ENCODE measurements at regions not wholly inside any gene's neighbourhood (a gene's known extent, or its start where the extent isn't known, plus 50 kb on each side); places are given as distances from the start of the nearest gene placed in this dataset.

DNA sequence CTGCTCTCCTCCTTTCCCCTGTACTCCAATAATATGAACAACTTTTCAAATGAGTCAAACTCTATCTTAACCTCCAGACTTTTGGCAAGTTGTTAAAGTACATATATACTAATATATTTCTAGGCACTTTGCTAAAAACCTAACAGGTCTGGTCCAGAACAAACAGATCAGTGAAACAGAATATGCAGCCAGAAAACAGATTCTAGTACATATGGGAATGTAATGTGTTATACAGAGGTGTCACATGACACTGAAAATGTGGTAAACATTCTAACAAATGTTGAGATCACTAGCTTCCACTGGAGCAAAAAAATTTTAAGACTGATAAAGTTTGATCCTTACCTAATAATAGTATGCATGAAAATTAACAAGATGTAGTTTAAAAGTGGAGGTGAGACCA is 136.9 kb downstream of the OR2K2 start:
- DNase-seq, result no peak

DNA sequence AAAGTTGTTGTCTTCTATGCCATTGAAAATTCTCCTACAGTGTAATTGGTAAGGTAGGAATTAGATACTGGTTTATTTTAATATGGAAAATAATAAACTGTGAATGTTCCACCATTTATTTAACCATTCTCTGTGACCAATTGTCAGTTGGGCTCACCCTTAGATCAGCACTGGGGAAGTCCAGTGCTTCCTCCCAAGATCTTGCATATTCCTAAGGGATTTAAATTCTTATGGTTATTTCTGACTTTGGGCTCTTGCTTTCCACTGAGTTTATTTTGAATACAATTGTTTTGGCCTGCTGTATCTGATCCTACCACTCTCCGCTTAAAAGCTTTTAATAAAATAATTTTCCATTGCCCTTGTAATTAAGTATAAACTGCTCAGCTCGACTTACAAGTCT is 137.4 kb downstream of the OR2K2 start:
- no peak for DNase-seq

DNA sequence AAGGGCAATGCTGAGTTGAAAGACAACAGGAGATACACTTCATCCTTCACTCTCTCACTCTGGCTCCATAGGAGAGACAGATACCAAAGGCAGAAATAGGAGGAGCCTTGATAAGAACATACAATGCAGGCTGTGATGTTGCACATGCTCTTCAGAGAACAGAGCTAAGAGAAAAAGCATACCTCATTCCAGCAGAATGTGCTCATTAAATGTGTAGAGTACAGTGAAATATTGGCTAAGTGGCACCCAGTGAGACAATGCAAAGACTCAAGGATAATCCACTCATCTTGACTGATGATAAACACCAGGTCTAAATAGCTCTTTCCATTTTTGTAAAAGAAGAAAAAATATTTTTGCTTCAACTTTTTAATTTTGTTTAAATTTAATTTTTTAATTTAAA is 139.7 kb downstream of the OR2K2 start:
- no peak for DNase-seq

DNA sequence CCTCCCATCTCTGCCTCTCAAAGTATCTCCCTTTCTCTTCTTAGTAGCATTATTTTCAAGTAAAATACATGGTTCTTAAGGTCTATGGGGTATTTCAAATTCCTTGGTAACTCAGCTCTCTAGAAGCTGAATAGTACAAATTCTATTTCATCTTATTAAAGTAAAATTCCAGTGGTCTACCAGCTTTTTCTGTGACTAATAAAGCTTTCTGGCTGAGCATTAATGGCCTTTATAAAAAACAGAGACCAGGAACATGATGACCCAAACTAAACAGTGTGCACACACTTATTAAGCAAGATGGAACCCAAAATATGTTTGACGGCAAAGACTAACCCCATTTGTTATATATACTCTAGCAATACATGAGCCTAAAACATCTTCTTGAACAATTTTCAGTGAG is 142.6 kb downstream of the OR2K2 start:
- DNase-seq, result no peak

DNA sequence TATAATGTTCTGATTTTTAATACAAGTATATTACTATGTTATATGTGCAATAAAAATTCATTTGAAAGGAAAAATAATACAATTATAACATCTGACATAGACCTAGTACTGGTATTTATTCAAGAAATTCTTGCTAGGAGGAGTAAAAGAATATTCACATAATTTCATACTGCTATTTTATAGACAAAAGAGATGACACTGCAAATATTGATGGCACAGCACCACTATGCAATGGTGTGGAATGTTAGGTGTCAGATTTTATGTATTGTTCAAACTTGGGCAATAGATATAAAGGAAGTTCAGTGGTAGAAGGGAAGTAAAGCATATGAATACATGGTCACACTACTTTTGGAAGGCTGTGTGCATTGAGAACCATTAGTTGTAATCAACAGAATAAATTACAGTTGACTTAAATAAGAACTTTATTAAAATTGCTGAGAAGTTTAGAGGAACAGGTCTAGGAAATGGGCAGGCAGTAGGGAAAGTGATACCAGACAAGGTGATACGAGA is 143.9 kb downstream of the OR2K2 start:
- no peak for DNase-seq

DNA sequence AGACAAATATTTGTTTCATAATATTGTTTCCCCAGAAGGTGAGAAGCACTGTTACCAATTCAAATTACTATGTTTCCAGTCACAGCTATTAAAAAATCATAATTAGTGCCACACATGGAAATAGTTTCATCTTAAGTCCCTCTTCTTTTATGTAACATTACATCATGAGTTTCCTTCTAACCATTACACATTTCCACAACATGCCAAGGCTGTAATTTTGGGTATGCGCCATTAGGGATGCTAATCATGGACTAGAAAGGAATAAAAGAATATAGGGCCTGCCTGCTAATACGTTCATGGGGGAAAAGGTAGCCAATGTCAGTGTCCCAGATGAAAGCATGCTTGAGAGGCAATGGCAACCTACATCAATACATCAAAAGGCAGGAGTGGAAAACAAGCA is 142.5 kb upstream of the LPAR1 start:
- DNase-seq, result no peak

DNA sequence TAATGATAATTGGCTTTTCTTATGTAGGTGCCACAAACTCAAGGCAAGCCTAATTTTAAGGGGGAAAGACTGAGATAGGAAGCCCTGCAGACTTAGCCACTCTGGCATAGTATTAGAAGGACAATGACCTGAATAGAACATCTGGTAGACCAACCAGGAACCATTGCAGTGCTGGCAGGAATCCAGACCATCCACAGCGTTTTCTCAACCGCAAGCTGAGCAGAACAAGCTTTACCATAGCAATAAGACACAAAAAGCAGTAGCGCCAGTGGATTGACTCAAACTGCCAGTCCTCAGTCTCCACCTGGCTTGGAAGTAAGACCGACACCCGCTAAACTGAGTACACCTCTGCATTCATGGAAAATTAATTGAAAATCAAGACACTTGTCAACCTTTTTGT is 141.3 kb upstream of the LPAR1 start:
- no peak for DNase-seq

DNA sequence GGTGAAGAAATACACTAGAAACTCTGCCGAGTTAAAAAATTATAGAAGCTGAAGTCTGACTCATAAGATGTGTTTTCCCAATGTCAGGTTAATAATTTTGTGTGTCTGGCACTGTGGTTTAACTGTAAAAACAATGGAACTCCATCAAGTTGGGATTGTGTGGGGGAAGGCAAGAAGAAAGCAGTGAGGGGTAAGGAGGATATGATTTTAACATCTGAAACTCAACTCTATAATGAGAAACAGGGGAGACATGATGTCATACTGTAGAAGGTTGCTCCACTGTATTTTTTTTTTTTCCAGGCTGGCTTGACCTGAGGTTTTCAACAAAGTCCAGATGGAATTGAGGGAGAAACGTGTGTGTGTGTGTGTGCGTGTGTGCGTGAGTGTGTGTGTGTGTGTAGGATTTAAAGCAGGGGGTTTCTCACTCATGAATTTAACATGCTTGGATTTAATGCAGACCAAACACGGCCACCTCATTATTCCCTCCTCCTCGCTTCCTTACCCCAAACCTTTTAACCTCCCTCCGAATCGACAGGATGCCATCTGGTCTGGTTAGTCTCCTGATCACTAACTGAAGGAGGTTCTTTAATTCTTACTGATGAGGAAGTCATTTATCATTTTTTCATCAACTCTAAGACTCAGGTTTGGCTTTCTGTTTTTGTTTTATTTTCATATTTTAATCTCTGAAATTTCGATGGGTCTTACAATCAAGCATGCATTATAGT is 140.2 kb upstream of the LPAR1 start:
- peak; percentile 99 for DNase-seq

DNA sequence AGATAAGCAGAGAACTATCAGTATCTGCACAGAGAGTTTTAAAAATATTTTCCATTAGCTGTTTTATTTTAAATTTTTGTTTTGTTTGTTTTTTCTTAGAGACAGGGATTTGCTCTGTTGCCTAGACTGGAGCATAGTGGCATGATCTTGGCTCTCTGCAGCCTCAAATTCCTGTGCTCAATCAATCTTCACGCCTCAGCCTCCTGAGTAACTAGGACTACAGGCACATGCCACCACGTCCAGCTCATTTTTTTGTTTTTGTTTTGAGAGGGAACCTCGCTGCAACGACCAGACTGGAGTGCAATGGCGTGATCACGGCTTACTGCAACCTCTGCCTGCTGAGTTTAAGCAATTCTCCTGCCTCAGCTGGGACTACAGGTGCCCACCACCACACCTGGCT is 138.2 kb upstream of the LPAR1 start:
- peak; percentile 29 for DNase-seq

DNA sequence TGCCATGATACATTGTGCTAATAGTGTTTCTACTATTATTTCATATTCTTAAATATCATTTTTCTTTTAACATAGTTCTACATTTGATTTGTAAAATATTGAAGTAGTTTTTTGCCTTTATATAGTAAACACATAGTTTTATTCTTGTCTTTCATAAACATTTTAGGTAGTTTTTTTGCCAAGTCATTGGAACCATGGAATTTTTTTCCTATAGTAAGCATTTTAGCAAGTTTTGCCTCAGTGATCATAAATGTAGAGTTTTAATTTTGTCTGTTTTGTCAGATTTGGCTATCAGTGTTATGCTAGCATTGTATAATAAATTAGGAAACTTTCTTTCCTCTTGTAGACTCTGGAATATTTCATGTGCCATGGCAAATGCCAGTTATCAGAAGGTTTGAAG is 137.1 kb upstream of the LPAR1 start:
- no peak for DNase-seq

DNA sequence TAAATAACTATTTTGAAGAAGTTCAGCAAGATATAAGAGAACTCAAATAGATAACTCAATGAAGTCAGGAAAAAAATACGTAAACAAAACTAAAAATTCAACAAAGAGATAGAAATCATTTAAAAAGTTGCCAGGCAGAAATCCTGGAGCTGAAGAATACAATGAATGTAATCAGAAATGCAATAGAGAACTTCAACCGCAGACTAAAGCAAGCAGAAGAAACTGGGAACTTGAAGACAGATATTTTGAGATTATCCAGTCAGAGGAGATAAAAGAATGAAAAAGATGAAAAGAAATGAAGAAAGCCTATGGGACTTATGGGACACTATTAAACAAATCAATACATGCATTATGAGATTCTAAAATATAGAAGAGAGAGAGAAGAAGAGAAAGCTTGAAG is 129.1 kb upstream of the LPAR1 start:
- no peak for DNase-seq

DNA sequence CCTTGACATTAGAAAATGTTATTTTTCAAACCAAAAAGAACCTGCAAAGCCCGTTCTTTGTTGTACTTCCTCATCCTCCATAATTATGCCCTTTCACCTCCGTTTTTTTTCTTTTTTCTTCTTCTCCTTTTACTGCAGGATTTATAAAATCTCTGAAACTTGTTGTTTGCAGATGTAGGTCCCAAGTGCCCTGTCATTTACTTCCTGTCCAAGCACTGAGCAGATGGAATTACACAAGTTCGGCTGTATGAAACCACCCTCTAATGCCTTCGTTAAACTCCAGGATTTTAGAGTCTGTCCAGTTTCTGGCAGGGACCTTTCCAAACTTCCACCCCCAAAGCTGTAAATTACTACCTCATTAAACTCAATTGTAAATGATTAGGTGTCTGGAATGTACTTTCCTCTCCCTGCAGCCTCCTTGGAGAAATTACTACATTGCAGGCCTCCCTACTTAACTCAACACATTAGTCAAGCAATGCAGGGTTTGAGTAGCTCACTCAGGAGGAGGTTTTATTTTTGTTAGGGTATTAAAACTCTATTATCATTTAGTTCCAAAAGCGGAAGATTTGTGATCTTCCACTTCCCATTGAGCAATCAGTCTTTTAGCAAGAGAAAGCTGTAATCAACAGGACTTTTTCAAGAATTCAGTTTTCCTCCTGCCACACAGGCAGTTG is 125.6 kb upstream of the LPAR1 start:
- peak; percentile 28 for DNase-seq

DNA sequence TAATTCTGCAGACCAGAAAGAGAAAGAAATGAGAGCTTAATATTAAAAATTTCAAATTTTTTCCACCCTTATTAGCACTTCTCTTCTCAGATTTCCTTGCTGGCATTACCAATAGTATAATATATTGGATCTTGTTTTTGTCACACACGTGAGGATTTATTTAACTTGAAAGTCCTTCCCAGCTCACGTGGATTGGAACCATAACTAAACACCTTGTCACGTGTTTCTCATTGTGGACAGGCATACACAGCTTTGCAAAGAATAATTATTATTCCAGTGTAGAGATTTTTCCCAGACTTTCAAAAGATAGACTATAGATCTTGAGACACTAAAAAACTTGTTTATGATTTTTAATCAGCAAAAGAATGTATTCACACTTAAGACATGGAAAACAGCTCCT is 123.8 kb upstream of the LPAR1 start:
- no peak for DNase-seq

DNA sequence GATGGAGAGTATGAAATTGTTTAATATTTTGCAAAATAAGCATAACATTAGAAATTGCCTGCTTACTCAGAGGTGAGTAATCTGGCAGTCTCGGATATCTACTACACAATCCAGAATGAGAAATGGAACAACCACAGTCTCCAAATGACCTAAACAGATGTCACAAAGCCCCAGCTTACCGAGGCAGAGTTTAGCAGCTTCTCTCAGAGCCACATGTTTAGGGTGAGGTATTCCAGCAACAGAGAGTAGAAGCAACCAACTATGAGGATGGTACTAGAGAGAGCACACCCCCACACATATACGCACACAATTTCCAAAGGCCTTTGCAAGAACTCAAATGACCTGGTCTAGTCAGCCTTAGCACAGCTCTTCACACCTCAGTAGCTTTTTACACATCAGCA is 122.7 kb upstream of the LPAR1 start:
- peak; percentile 89 for DNase-seq

DNA sequence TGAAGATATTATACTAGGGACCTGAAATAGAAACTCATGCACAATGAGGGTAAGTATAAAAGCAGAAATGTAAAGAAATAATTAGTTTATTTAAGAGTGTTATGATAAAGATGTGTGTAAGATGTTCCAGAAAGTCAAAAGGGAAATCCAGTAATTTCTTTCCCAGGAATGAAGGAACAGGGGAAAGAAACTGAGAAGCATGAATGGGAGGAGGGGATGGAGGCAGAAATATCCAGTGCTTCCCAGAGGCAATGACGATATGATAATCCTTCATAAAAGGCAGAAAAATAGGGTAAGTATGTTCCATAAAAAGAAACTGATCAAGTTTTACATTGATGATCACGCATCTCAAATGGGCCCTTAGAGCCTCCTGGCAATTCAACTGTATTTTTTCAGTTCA is 120.7 kb upstream of the LPAR1 start:
- no peak for DNase-seq

DNA sequence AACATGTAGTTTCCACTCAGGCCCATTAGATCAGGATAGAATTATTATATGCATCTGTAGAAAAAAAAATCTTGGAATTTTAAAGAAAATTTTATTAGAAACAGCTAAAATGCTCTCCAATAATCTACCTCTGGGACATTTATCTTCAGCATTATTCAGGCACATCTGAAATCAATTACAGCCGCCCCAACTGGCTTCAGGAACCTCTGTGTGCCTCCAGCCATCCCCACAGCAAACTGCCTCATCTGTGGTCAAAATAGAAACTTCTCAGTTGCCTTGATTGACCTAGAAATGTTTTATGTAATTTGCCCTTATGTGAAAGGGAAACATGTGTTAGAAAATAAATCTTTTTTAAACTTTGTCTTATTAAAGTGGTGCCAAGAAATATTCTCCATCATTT is 120.1 kb upstream of the LPAR1 start:
- DNase-seq, result no peak

DNA sequence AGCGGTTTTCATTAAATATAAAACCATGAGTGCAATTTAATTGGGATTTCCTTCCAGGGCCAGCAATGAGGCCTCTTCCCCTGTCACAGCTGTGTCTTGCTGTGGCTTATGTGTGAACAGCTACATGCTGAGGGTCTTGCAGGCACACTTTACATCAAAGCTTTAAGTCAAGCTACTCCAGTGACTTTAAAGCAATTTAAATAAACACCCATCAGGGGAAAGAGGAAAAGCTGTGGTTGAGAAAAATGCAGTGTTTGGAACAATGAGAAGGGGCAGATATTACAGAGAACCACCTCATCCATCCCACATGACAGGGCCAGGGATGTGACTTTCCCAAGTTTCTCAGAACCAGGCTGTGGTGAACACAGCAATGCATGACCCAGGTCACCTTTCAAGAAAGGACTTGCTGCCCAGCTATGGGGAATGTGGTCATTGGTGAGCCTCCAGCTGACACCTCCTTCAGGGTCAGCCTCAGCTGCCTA is 115.9 kb upstream of the LPAR1 start:
- no peak for DNase-seq

DNA sequence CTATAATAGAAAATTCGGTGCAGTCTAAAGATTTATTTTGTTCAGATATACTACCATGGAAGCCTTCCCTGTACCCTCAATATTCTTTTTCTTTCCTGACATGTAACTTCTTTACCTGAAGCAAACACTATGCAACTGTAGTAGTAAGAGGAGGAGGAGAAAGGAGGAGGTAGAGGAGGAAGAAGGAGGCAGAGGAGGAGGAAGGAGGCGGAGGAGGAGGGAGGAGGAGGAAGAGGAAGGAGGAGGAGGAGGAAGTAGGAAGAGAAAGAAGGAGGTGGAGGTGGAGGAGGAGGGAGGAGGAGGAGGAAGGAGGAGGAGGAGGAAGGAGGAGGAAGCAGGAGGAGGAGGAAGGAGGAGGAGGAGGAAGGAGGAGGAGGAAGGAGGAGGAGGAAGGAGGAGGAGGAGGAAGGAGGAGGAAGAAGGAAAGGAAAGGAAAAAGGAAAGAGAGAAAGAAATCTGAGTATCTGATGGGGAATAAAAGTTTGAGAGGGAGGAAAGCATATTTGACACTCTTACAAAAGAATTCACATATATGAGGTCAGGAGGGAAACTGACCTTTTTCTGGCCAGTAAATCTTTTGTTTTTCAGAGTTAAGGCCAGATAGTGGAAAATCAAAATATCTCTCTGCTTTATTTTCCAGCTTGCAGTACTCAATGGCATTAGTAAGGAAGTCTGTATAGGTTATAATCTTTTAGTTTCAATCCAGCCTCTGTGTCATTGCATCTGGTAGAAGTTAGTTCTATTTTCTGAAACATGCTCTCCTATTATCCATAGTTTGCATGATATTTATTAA is 114.5 kb upstream of the LPAR1 start:
- DNase-seq, result no peak

DNA sequence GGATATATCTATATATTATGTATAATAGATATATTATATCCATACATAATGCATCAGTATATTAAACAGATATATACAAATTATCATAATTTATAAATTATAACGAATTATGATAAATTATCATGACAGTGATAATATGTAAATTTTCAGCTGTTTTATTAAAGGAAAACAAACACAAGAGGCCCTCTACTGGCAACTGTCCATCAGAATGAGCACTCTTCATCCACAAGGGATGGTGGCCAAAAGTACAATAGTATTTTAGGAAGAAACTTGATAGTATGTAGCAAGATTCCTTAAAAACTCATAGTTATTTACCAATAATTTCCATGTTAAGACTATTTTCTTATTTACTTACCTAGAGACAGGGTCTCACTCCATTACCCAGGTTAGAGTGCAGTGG is 113.3 kb upstream of the LPAR1 start:
- no peak for DNase-seq

DNA sequence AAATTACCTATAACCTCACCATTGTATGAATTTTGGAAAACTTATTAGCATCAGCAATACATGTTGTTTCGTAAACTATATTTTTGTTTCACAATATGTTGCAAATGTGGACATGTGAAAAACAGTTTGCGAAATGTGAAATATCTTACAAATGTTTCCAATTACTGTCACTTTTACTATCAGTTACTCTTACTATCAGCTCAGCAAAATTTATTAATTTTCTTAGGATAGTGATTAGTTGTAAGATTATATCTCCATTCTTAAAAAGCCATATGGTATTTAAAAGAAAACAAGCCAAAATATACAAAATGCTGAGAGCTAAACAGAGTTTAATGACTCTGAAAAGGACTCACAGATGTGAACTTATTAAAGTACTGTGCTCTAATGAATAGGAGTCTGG is 111.9 kb upstream of the LPAR1 start:
- DNase-seq, result no peak

DNA sequence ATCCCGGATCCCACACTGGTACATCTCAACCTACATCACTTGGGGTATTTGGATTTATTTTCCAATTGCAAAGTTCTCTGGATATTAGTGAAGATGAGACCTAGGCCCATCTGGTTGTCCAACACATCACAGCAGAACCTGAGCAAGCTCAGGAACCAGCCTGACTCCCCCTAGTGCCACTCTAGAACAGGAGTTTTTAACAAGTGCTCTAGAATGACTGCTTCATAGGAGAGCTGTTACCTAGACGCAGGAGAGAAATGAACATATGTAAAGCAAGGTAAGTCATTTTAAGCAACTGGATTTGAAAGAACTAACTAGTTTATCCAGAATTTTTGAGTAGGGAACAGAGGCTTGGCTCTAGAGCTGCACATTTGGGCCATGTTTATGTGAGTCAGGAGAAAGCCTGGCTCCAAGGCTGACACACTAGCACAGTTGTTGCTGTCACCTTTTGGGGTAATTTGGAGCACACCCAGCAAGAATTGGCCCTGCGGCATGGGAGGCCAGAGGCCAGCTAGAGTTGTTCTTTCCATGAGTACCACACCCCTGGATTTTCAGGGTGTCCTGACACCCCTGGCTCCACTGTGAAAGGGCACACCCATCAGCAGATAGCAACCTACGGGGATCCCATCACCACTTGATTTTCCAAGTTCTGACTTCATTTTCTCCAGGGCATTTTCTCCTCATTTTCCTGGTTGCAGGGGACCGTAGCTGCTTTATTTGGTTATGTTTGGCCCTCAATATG is 110.9 kb upstream of the LPAR1 start:
- no peak for DNase-seq

DNA sequence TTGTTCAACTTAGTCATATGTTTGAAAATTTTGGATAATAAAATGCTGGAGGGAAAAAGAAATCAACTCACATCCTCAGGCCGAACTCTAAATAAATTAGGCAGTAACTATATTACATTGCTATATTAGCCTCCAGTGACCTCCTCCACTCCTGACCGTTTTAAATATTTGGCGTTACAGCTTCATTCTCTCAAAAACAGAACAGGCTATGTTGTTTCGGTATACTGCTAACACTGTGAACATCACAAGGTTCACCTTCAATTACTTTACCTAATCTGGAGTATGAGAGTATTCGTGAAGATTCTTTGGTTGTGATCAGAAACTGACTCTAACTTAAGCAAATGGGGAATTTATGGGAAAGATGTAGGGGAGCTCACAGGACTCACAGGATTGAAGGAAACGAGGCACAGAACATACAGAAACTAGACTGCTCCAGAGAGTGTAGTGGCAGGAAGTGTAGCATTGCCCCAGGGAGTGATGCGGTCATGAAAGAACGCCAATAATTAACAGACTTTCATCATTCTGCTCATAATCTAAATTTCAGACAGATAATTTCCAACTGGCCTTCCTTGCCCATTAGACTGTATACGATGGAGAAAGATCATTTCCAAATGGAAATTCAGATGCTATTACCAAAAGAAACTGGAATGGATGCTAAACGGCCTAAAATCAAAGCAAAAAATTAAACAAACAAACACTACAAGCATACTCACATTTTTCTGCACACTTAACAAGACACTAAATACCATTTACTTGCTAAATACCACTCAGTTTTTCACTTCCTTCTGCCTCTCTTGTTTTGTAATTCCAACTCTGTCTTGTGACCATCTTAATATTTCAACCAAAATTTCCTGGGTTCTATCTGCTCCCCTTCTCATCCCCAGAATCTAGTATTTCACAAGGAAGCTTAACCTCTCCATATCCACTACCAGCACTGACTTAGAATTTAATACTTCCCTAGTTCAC is 110.1 kb upstream of the LPAR1 start:
- no peak for DNase-seq

All from kidney glomerular epithelial cell (primary cell).